ENCODE measurements at regions not wholly inside any gene's neighbourhood (a gene's known extent, or its start where the extent isn't known, plus 50 kb on each side); places are given as distances from the start of the nearest gene placed in this dataset.

DNA sequence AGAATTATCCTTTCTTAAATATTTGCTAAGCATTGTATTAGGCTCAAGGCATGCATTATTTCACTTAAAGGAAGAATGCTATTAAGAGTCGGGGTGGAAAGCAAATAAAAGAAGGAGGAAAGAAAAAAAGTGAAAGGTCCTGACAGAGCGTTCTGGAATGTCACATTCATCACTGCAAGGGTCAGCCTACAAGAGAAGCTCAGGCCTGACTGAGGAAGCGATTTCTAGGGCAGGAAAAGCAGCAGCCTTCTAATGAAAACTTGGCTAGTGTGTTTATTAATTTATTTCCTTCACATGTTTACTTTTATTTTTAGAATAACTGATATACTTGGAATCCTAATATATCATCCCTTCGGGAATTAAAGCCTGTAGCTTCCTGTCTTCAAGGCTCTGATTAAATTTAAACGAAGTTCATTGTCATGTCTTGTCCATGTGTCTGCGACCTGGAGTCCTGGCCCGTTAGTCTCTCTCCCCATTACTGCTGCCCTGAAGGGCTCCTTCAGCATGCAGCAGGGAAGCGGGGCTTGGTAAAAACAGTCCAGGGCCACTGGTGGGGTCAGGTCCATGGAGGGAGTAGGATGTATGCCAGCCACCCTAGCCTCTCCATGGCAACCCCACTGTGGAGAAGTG is 119.2 kb upstream of the CCDC68 start:
- Histone ChIP-seq H3K9ac (ENCODE audit: low read depth, low read length) (no peak overlapping the region), H3K27ac (ENCODE audit: low read depth, low read length) (no peak overlapping the region), H3K4me3 (ENCODE audit: low read depth, low read length) (no peak overlapping the region), H3K36me3 (ENCODE audit: control insufficient read depth, insufficient read depth, low read length) (no peaks in the 10 kb centered on the region), H3K27me3 (ENCODE audit: control insufficient read depth, insufficient read depth, low read length) (no peaks in the 10 kb centered on the region), H3K9me3 (ENCODE audit: control insufficient read depth, insufficient read depth, low read length) (no peaks in the 10 kb centered on the region), H3K4me1 (ENCODE audit: control insufficient read depth, insufficient read depth, low read length) (no peaks in the 10 kb centered on the region)

DNA sequence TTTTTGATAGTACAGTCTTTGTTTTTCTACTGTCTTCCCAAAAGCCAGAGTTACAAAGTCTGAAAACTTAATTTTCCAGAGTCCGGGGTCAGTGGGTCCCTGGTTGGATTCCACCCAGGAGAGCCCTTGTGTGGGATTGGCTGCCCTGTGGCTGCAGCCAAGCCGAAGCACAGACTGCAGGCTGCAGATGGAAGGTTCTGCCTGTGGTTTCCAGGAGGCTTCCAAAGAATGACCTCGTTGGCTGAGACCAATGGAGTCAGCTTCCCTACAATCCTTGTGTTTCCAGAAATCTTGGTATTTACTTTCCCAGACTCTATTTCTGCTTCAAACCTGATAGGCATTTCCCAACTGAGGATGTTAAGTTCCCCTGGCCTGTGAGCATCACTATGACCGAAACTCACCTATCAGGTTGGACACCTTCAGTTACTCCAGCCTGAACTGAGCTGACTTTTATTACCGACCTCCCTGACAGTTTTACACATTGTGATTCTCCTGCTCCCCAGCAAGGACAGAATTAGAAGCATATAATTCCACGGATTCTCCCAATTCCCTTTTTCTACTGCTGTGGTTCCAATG is 117.5 kb upstream of the CCDC68 start:
- H3K27ac ChIP-seq (ENCODE audit: low read depth, low read length), result no peak overlapping the region
- no peaks in the 10 kb centered on the region for H3K9me3 ChIP-seq (ENCODE audit: control insufficient read depth, insufficient read depth, low read length)
- H3K4me1 ChIP-seq (ENCODE audit: control insufficient read depth, insufficient read depth, low read length), result no peaks in the 10 kb centered on the region
- no peaks in the 10 kb centered on the region for H3K27me3 ChIP-seq (ENCODE audit: control insufficient read depth, insufficient read depth, low read length)
- no peak overlapping the region for H3K9ac ChIP-seq (ENCODE audit: low read depth, low read length)
- H3K36me3 ChIP-seq (ENCODE audit: control insufficient read depth, insufficient read depth, low read length), result no peaks in the 10 kb centered on the region
- H3K4me3 ChIP-seq (ENCODE audit: low read depth, low read length), result no peak overlapping the region

DNA sequence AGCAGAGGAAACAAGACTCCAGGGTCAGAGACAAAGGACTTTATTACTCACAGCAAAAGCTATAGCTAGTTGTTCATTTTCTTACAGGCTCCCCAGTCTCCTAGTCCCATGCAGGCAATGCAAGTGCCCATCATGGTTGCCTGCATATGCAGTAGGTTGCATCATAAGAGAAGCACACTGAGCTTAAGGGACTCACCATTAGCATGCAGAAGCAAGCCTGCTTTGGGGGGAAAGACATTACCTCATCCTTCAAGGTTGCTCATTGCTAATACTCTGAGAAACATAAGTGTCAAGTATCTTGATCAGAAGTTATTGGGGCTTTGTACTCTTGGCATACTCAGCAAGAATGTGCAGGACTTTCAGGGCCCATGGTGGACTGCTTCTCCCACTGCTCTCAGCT is 114.6 kb upstream of the CCDC68 start:
- Histone ChIP-seq H3K27me3 (ENCODE audit: control insufficient read depth, insufficient read depth, low read length) (no peaks in the 10 kb centered on the region), H3K36me3 (ENCODE audit: control insufficient read depth, insufficient read depth, low read length) (no peaks in the 10 kb centered on the region)

DNA sequence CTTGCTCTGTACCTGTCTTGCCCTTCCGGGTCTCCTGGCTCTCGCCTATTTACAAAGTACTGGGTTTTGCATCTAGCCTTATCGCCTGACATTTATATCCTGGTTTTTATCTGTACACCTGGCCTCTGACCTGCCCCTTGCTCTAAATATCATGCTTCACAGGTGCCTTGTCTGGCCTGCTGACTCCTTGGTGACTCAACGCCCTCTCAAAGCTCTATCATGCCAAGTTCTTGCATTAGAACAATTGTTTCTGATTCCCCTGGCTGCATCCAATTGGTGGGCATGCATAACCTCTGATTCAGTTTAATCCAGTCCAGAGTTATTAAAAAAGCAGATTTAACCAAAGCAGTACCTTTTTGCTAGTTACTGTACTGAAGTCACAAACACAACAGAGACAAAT is 113.9 kb upstream of the CCDC68 start:
- Histone ChIP-seq H3K4me1 (ENCODE audit: control insufficient read depth, insufficient read depth, low read length) (no peaks in the 10 kb centered on the region), H3K27ac (ENCODE audit: low read depth, low read length) (no peak overlapping the region)

More for the DNA sequence above, 114.6 kb upstream of the CCDC68 start:
- Histone ChIP-seq H3K4me1 (ENCODE audit: control insufficient read depth, insufficient read depth, low read length) (no peaks in the 10 kb centered on the region), H3K4me3 (ENCODE audit: low read depth, low read length) (no peak overlapping the region), H3K9me3 (ENCODE audit: control insufficient read depth, insufficient read depth, low read length) (no peaks in the 10 kb centered on the region), H3K27ac (ENCODE audit: low read depth, low read length) (no peak overlapping the region), H3K9ac (ENCODE audit: low read depth, low read length) (no peak overlapping the region)

DNA sequence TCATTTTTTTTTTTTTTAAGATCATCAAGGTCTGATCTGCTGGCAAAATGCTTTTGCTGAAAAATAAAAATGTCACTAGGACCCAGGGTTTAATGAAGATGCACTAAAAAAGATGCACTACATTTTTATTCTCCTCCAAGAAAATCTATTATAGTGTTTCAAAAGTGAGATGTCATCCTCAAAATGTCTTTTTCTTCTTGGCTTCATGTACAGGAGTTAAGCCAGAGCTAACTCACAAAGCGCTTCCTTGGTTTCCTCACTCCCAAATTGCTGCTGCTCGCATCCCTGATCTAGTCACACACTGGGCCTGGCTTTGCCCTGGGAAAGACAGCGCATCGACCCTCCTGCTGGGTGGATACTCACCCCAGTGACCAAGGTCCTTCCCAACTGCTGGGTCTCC is 113.4 kb upstream of the CCDC68 start:
- H3K36me3 ChIP-seq (ENCODE audit: control insufficient read depth, insufficient read depth, low read length), result no peaks in the 10 kb centered on the region
- no peak overlapping the region for H3K9ac ChIP-seq (ENCODE audit: low read depth, low read length)
- no peak overlapping the region for H3K27ac ChIP-seq (ENCODE audit: low read depth, low read length)
- no peaks in the 10 kb centered on the region for H3K9me3 ChIP-seq (ENCODE audit: control insufficient read depth, insufficient read depth, low read length)
- H3K4me1 ChIP-seq (ENCODE audit: control insufficient read depth, insufficient read depth, low read length), result no peaks in the 10 kb centered on the region
- H3K4me3 ChIP-seq (ENCODE audit: low read depth, low read length), result no peak overlapping the region
- no peaks in the 10 kb centered on the region for H3K27me3 ChIP-seq (ENCODE audit: control insufficient read depth, insufficient read depth, low read length)

More for the DNA sequence above, 113.9 kb upstream of the CCDC68 start:
- Histone ChIP-seq H3K4me3 (ENCODE audit: low read depth, low read length) (no peak overlapping the region), H3K9me3 (ENCODE audit: control insufficient read depth, insufficient read depth, low read length) (no peaks in the 10 kb centered on the region), H3K27me3 (ENCODE audit: control insufficient read depth, insufficient read depth, low read length) (no peaks in the 10 kb centered on the region), H3K36me3 (ENCODE audit: control insufficient read depth, insufficient read depth, low read length) (no peaks in the 10 kb centered on the region), H3K9ac (ENCODE audit: low read depth, low read length) (no peak overlapping the region)

DNA sequence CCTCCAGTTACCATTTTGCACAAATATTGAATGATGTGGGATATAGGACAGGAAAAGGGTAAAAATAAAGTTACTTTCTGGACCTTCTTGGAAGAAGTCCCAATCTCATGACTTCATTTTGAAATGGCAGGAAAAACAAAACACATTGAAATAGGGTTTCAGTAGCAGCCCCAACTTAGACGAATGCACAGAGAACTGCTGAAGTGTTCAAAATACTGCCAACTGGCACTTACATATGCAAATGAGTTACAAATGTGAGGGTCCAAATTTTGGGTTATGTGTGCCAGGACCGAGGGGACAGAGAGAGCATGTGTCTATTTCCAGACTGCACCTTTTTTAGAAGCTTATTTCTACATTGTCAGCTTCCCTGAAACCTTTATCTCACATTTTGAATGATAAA is 112.9 kb upstream of the CCDC68 start:
- Histone ChIP-seq H3K9me3 (ENCODE audit: control insufficient read depth, insufficient read depth, low read length) (no peaks in the 10 kb centered on the region), H3K4me3 (ENCODE audit: low read depth, low read length) (no peak overlapping the region), H3K27ac (ENCODE audit: low read depth, low read length) (no peak overlapping the region), H3K36me3 (ENCODE audit: control insufficient read depth, insufficient read depth, low read length) (no peaks in the 10 kb centered on the region), H3K27me3 (ENCODE audit: control insufficient read depth, insufficient read depth, low read length) (no peaks in the 10 kb centered on the region), H3K9ac (ENCODE audit: low read depth, low read length) (no peak overlapping the region), H3K4me1 (ENCODE audit: control insufficient read depth, insufficient read depth, low read length) (no peaks in the 10 kb centered on the region)

DNA sequence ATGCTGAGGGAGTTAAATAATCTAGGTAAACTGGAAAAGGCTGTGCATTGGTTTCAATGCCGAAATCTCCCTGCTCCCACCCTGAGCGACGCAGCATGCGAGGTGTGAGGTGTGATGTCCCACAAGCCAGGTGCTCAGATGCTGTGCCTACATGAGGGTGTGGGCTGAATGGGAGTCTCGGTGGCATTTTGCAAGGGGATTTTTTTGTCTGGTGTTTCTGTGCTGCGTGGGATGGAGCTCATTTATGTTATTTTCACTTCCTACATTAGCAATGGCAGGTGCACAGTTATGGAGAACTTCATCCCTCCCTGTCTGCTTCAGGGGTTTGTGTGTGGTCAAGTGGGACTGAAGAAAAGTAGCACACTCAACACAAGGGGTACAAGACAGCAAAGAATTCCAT is 110.2 kb upstream of the CCDC68 start:
- Histone ChIP-seq H3K9me3 (ENCODE audit: control insufficient read depth, insufficient read depth, low read length) (no peaks in the 10 kb centered on the region), H3K27ac (ENCODE audit: low read depth, low read length) (no peak overlapping the region), H3K4me1 (ENCODE audit: control insufficient read depth, insufficient read depth, low read length) (no peaks in the 10 kb centered on the region), H3K4me3 (ENCODE audit: low read depth, low read length) (no peak overlapping the region), H3K36me3 (ENCODE audit: control insufficient read depth, insufficient read depth, low read length) (no peaks in the 10 kb centered on the region), H3K27me3 (ENCODE audit: control insufficient read depth, insufficient read depth, low read length) (no peaks in the 10 kb centered on the region), H3K9ac (ENCODE audit: low read depth, low read length) (no peak overlapping the region)

DNA sequence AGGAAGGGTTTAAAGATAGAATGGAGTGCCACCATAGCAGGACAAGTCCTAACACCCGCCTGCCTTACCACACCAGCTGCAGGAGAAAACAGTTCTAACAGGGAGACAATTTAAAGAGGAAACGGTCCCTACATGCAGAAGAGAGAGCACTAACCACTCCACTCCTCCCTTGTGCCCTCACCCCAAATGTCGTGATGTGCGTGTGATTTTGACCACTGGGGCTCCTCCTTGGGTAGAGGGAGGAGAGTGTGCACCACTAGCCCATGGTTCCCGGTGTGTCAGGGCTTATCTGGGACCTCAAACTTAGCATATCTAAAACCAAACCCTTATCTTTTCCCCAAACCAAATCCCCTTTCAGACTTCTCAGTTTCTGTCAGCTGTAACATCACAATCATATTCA is 105.5 kb upstream of the CCDC68 start:
- Histone ChIP-seq H3K9me3 (ENCODE audit: control insufficient read depth, insufficient read depth, low read length) (no peaks in the 10 kb centered on the region), H3K4me3 (ENCODE audit: low read depth, low read length) (no peak overlapping the region), H3K9ac (ENCODE audit: low read depth, low read length) (no peak overlapping the region), H3K27ac (ENCODE audit: low read depth, low read length) (no peak overlapping the region), H3K36me3 (ENCODE audit: control insufficient read depth, insufficient read depth, low read length) (no peaks in the 10 kb centered on the region), H3K4me1 (ENCODE audit: control insufficient read depth, insufficient read depth, low read length) (no peaks in the 10 kb centered on the region), H3K27me3 (ENCODE audit: control insufficient read depth, insufficient read depth, low read length) (no peaks in the 10 kb centered on the region)

DNA sequence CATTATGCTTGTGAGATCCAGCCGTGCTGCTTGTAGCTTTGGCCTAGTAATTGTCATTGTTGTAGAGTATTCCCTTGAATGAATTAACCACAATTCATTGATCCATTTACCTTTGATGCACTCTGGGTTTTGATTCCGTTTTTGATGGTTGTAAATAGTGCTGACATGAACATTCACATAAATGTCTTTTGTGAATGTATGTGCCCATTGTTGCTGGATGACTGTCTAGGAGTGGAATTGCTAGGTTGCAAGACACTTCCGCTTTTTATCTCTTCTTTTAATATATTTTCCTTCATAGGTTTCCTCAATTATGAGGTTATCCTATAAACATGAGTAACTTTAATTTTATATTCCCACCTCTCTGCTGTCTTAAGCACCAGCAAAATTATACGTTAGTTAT is 104.8 kb upstream of the CCDC68 start:
- Histone ChIP-seq H3K9me3 (ENCODE audit: control insufficient read depth, insufficient read depth, low read length) (no peaks in the 10 kb centered on the region), H3K27ac (ENCODE audit: low read depth, low read length) (no peak overlapping the region), H3K4me3 (ENCODE audit: low read depth, low read length) (no peak overlapping the region), H3K36me3 (ENCODE audit: control insufficient read depth, insufficient read depth, low read length) (no peaks in the 10 kb centered on the region), H3K4me1 (ENCODE audit: control insufficient read depth, insufficient read depth, low read length) (no peaks in the 10 kb centered on the region), H3K9ac (ENCODE audit: low read depth, low read length) (no peak overlapping the region), H3K27me3 (ENCODE audit: control insufficient read depth, insufficient read depth, low read length) (no peaks in the 10 kb centered on the region)

DNA sequence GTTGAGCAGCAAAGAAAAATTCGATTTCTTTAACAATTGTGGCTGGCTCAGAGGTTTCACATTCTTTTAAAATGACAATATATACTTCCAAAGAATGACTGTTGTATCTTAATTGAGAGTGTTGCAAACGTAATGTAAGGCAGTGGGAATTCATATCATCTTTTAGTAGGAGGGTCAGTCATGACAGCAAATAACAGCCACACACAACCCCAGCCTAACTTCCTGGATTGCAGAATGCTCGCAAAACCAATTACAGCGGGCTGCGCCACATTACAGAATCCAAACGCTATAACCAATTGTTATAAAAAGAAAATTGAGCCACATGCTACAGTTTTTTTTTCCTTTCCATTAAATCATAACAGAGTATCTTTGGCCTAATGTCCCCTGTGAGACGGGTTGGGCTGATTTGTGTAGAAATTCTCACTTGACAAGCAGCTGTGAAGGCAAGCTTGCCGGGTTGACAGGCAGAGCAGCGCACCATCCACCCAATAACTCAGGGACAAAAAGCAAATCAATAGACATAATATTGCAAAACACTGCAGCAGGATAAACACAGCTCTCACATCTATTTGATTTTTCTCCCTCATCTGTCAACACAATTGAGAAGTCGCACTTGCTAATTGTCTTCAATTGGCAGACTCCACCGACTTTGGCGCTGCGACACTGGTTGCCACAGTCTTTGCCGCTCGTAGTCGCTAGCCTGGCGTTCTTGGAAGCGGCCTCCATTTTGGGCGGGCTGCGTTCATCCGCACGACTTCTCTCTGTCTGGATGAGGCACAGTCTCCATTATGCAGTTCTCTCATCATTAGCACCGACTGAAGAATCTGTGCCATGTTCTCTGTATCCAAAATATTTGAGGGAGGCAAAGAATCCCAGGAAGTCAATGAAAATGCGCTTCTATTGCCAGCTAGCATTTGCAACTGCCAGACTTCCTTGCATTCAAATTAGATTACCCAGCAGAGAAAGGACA is 95.0 kb upstream of the CCDC68 start:
- H3K4me3 ChIP-seq (ENCODE audit: low read depth, low read length), result no peak overlapping the region
- H3K9ac ChIP-seq (ENCODE audit: low read depth, low read length), result no peak overlapping the region
- no peaks in the 10 kb centered on the region for H3K27me3 ChIP-seq (ENCODE audit: control insufficient read depth, insufficient read depth, low read length)
- peaks cover 2% of the 10 kb centered on the region for H3K4me1 ChIP-seq (ENCODE audit: control insufficient read depth, insufficient read depth, low read length)
- H3K36me3 ChIP-seq (ENCODE audit: control insufficient read depth, insufficient read depth, low read length), result no peaks in the 10 kb centered on the region
- H3K9me3 ChIP-seq (ENCODE audit: control insufficient read depth, insufficient read depth, low read length), result no peaks in the 10 kb centered on the region
- H3K27ac ChIP-seq (ENCODE audit: low read depth, low read length), result no peak overlapping the region

DNA sequence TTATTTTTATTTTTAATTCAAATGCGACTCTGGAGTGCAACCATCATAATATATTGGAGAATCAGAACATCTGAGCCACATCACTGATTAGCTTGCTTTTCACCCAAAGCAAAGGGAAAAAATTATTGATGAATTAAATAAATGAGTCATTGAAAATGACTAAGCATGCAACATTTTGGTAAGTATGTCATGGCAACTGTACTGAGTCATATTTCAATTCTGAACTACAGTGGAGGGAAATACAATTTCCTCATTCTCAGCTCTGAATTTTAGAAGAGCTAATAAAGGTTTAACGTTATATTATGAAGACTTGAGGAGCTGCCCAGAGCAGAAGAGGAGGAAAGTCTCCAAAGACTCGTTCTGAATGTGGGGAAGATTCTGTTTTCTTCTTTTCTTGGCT is 89.6 kb upstream of the CCDC68 start:
- Histone ChIP-seq H3K9ac (ENCODE audit: low read depth, low read length) (no peak overlapping the region), H3K27ac (ENCODE audit: low read depth, low read length) (no peak overlapping the region), H3K27me3 (ENCODE audit: control insufficient read depth, insufficient read depth, low read length) (no peaks in the 10 kb centered on the region), H3K36me3 (ENCODE audit: control insufficient read depth, insufficient read depth, low read length) (no peaks in the 10 kb centered on the region), H3K9me3 (ENCODE audit: control insufficient read depth, insufficient read depth, low read length) (no peaks in the 10 kb centered on the region), H3K4me3 (ENCODE audit: low read depth, low read length) (no peak overlapping the region), H3K4me1 (ENCODE audit: control insufficient read depth, insufficient read depth, low read length) (no peaks in the 10 kb centered on the region; the same call in 1 of the 2 replicates)
